DND-41 (cell line): ENCODE measurements at regions not wholly inside any gene's neighbourhood (a gene's known extent, or its start where the extent isn't known, plus 50 kb on each side); places are given as distances from the start of the nearest gene placed in this dataset.

Source experiments
- ATAC-seq: fragments of 200-7000 bp; cut with Tn5 transposase; 3 replicates; pipeline ENCODE4 v1.9.1; 2021; ENCODE audit warnings: low read depth; ENCODE audit not compliant: insufficient read depth
- DNase-seq: peaks from one replicate; pipeline ENCODE4 v3.0.0-alpha.2; 2020
- H2AFZ ChIP-seq: 2 replicates; pipeline ENCODE4 v1.6.0; 2012; ENCODE audit warnings: low read depth, low read length
- H3K27ac ChIP-seq: 2 replicates; pipeline ENCODE4 v1.5.1; 2012; ENCODE audit warnings: low read length, inconsistent platforms
- H3K27me3 ChIP-seq: fragments of 200-600 bp; sonication (generic); 2 replicates; pipeline ENCODE4 v1.6.0; 2012; ENCODE audit warnings: low read length, mild to moderate bottlenecking, inconsistent platforms; ENCODE audit not compliant: insufficient read depth, poor library complexity
- H3K36me3 ChIP-seq: 2 replicates; pipeline ENCODE4 v1.5.1; 2012; ENCODE audit warnings: low read length, inconsistent platforms; ENCODE audit not compliant: insufficient read depth
- H3K4me1 ChIP-seq: 2 replicates; pipeline ENCODE4 v1.5.1; 2012; ENCODE audit warnings: mild to moderate bottlenecking, low read length; ENCODE audit not compliant: insufficient read depth
- H3K4me2 ChIP-seq: 2 replicates; pipeline ENCODE4 v1.6.0; 2012; ENCODE audit warnings: mild to moderate bottlenecking, moderate library complexity, low read length, inconsistent platforms; ENCODE audit not compliant: insufficient read depth
- H3K4me3 ChIP-seq, 2 experiments: fragments of 200-600 bp in 1 of 2; shearing (Covaris generic) in 1 of 2; 2 replicates each; pipeline ENCODE4 v1.5.1; 2012 to 2016; ENCODE audit warnings: inconsistent platforms in 2 of 2, low read length in 2 of 2, mild to moderate bottlenecking in 2 of 2, low read depth in 1 of 2, moderate library complexity in 1 of 2
- H3K79me2 ChIP-seq: 2 replicates; pipeline ENCODE4 v1.6.0; 2012; ENCODE audit warnings: low read length, inconsistent platforms; ENCODE audit not compliant: insufficient read depth
- H3K9ac ChIP-seq: 2 replicates; pipeline ENCODE4 v1.6.0; 2012; ENCODE audit warnings: low read depth, mild to moderate bottlenecking, inconsistent platforms, low read length, moderate library complexity
- H3K9me3 ChIP-seq: 2 replicates; pipeline ENCODE4 v1.5.1; 2012; ENCODE audit warnings: low read length, moderate library complexity, mild to moderate bottlenecking, inconsistent platforms; ENCODE audit not compliant: insufficient read depth, severe bottlenecking
- H4K20me1 ChIP-seq: 2 replicates; pipeline ENCODE4 v1.6.0; 2012; ENCODE audit warnings: low read length; ENCODE audit not compliant: insufficient read depth
- EZH2 ChIP-seq: IDR thresholded peaks from 3 replicates; pipeline ENCODE4 v1.6.1; 2012; ENCODE audit warnings: borderline replicate concordance, low read depth, mild to moderate bottlenecking, moderate library complexity, low read length, inconsistent platforms; ENCODE audit not compliant: severe bottlenecking
- TF ChIP-seq, protein P1 (sequence below): IDR thresholded peaks from 2 replicates; pipeline ENCODE4 v1.5.1; 2012; ENCODE audit warnings: borderline replicate concordance, low read length, moderate library complexity, mild to moderate bottlenecking; ENCODE audit not compliant: poor library complexity, severe bottlenecking; ENCODE audit errors: extremely low read depth

DNA sequence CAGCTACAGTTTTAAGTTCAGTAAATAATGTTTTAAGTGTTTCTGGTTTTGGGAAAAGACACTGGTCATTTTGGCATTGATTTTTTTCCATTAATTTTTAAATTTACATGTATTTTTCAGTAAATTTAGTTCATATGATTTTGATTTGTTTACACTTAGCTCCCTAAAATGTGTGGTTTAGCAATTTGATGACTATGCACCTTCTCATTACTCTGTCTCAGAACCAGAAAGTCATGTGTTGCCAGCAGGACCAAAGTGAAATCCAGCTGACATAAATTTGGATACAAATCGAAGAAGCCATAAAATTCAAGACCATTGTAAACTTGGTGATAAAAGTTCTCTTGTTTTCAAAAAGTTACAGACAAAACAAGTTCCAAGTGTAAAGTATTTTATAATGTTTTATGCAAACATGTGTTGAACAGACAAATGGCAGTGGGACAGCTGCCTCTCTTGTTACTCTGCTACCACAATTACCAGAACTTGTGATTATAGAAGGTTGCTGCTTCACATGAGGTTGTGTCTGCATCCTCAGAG lies 354.8 kb downstream of the NR2F1-AS1 start:
- no peaks in the 10 kb centered on the region for H3K27me3 ChIP-seq
- no peak overlapping the region for H3K4me2 ChIP-seq
- H3K36me3 ChIP-seq: no peaks in the 10 kb centered on the region
- DNase-seq (no peak), ATAC-seq (no peak)
- no peaks in the 10 kb centered on the region for H4K20me1 ChIP-seq
- H2AFZ ChIP-seq: no peak overlapping the region
- TF ChIP-seq, protein P1, sequence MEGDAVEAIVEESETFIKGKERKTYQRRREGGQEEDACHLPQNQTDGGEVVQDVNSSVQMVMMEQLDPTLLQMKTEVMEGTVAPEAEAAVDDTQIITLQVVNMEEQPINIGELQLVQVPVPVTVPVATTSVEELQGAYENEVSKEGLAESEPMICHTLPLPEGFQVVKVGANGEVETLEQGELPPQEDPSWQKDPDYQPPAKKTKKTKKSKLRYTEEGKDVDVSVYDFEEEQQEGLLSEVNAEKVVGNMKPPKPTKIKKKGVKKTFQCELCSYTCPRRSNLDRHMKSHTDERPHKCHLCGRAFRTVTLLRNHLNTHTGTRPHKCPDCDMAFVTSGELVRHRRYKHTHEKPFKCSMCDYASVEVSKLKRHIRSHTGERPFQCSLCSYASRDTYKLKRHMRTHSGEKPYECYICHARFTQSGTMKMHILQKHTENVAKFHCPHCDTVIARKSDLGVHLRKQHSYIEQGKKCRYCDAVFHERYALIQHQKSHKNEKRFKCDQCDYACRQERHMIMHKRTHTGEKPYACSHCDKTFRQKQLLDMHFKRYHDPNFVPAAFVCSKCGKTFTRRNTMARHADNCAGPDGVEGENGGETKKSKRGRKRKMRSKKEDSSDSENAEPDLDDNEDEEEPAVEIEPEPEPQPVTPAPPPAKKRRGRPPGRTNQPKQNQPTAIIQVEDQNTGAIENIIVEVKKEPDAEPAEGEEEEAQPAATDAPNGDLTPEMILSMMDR: no peak
- TF ChIP-seq EZH2: no peak
- no peak overlapping the region for H3K4me3 ChIP-seq
- no peaks in the 10 kb centered on the region for H3K4me1 ChIP-seq
- H3K9me3 ChIP-seq: no peaks in the 10 kb centered on the region
- H3K9ac ChIP-seq: no peak overlapping the region
- H3K27ac ChIP-seq: no peak overlapping the region
- H3K79me2 ChIP-seq: no peaks in the 10 kb centered on the region

DNA sequence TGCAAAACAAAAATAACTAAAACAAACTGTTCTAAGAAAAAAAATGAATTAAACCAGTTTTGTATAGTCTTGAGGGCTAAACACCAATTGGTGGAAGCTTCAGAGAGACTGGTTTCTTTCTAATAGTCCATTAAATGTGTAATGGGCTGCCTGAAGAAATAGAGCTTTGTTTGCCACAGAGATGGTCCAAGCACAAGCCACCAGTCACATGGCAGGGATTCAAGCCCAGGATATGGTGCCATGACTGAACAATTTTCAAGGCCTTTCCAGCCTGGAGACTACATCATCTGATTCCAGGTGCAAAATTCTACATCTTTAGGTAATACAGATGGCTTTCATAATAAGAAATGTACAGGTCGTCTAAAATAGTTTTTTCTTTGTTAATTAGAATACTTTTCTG lies 355.3 kb downstream of the NR2F1-AS1 start:
- Histone ChIP-seq H2AFZ (no peak overlapping the region), H3K79me2 (no peaks in the 10 kb centered on the region), H3K27ac (no peak overlapping the region), H3K4me3 (no peak overlapping the region), H3K27me3 (no peaks in the 10 kb centered on the region), H3K9me3 (no peaks in the 10 kb centered on the region), H3K36me3 (no peaks in the 10 kb centered on the region), H4K20me1 (no peaks in the 10 kb centered on the region), H3K4me1 (no peaks in the 10 kb centered on the region), H3K9ac (no peak overlapping the region), H3K4me2 (no peak overlapping the region)
- ATAC-seq: no peak
- TF ChIP-seq, protein P1: no peak
- no peak for TF ChIP-seq EZH2
- DNase-seq: no peak

DNA sequence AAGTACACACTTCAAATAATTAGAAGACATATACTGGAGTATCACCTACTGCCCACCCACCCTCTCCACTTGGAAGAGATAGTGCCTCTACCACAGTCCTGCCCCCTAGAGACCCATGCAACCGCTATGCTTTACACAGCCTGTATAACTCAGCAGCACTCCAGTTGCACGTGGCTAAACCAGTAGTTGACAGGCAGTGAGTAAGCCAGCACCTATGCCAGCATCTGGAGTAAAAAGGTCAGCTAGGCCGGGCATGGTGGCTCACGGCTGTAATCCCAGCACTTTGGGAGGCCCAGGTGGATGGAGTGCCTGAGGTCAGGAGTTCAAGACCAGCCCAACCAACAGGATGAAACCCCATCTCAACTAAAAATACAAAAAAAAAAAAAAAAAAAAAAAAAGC lies 356.4 kb downstream of the NR2F1-AS1 start:
- H2AFZ ChIP-seq: no peak overlapping the region
- no peaks in the 10 kb centered on the region for H3K4me1 ChIP-seq
- no peak for TF ChIP-seq EZH2
- TF ChIP-seq, protein P1: no peak
- H3K36me3 ChIP-seq: no peaks in the 10 kb centered on the region
- H3K4me3 ChIP-seq: no peak overlapping the region
- H3K4me2 ChIP-seq: no peak overlapping the region
- no peaks in the 10 kb centered on the region for H3K79me2 ChIP-seq
- H3K9ac ChIP-seq: no peak overlapping the region
- no peaks in the 10 kb centered on the region for H4K20me1 ChIP-seq
- DNase-seq (no peak), ATAC-seq (no peak)
- no peaks in the 10 kb centered on the region for H3K9me3 ChIP-seq
- no peaks in the 10 kb centered on the region for H3K27me3 ChIP-seq
- no peak overlapping the region for H3K27ac ChIP-seq

DNA sequence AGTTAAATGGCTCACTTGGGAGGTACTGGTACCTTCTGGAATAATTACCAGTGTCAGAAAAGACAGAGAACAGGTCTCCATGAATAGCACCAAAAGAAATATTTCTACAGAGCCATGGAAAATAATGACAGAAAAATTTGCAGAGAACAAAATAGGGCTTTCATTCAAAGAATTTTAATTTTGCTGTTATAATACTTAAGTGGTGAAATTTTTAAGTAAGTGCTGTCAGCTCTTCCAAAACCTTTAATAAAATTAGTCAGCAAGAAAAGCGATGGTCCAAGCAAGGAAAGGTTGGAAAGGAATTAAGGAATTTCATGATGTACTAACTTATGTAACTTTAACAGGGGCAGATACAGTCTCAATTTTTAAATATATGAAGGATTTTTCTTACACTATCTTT lies 359.2 kb downstream of the NR2F1-AS1 start:
- no peaks in the 10 kb centered on the region for H3K27me3 ChIP-seq
- no peak for DNase-seq
- TF ChIP-seq, protein P1: no peak
- no peak for TF ChIP-seq EZH2
- no peak overlapping the region for H2AFZ ChIP-seq
- H3K27ac ChIP-seq: no peak overlapping the region
- H3K4me3 ChIP-seq: no peak overlapping the region
- no peaks in the 10 kb centered on the region for H3K4me1 ChIP-seq
- H3K4me2 ChIP-seq: no peak overlapping the region
- H3K36me3 ChIP-seq: no peaks in the 10 kb centered on the region
- H3K9me3 ChIP-seq: no peaks in the 10 kb centered on the region
- H4K20me1 ChIP-seq: no peaks in the 10 kb centered on the region
- no peak overlapping the region for H3K9ac ChIP-seq
- no peaks in the 10 kb centered on the region for H3K79me2 ChIP-seq
- no peak for ATAC-seq
